Activated CD4-positive, alpha-beta T cell treated with anti-CD3 and anti-CD28 coated beads for 48 hours (primary cell): ENCODE measurements at regions not wholly inside any gene's neighbourhood (a gene's known extent, or its start where the extent isn't known, plus 50 kb on each side); places are given as distances from the start of the nearest gene placed in this dataset.

Experiments used
- DNase-seq: peaks from one replicate; pipeline ENCODE4 v3.0.0-alpha.2; 2020

- DNase-seq = no peak
Observed at GRCh38 chr10:10130686-10131085, 887.0 kb upstream of the CELF2 start.

GRCh38 chr10:10132009-10132408, 885.7 kb upstream of the CELF2 start:
- DNase-seq = no peak

GRCh38 chr10:10133281-10133680, 884.4 kb upstream of the CELF2 start:
- DNase-seq = no peak

- no peak for DNase-seq
Observed at GRCh38 chr10:10138685-10139084, 879.0 kb upstream of the CELF2 start.

GRCh38 chr10:10141782-10142382, 875.8 kb upstream of the CELF2 start:
- no peak for DNase-seq

GRCh38 chr10:10146604-10147003, 871.1 kb upstream of the CELF2 start:
- no peak for DNase-seq

- DNase-seq = no peak
Observed at GRCh38 chr10:10149899-10150298, 867.8 kb upstream of the CELF2 start.

- no peak for DNase-seq
Observed at GRCh38 chr10:10156917-10157600, 860.6 kb upstream of the CELF2 start.

- no peak for DNase-seq
Observed at GRCh38 chr10:10160821-10161312, 856.8 kb upstream of the CELF2 start.

GRCh38 chr10:10164848-10165247, 852.8 kb upstream of the CELF2 start:
- no peak for DNase-seq

- no peak for DNase-seq
Observed at GRCh38 chr10:10165415-10165814, 852.3 kb upstream of the CELF2 start.

GRCh38 chr10:10178476-10178875, 839.2 kb upstream of the CELF2 start:
- DNase-seq = no peak

GRCh38 chr10:10193848-10194247, 823.8 kb upstream of the CELF2 start:
- DNase-seq = no peak

GRCh38 chr10:10196701-10197100, 821.0 kb upstream of the CELF2 start:
- no peak for DNase-seq

GRCh38 chr10:10197423-10197822, 820.2 kb upstream of the CELF2 start:
- DNase-seq = no peak

- no peak for DNase-seq
Observed at GRCh38 chr10:10198363-10198762, 819.3 kb upstream of the CELF2 start.

- no peak for DNase-seq
Observed at GRCh38 chr10:10204415-10204814, 813.3 kb upstream of the CELF2 start.

GRCh38 chr10:10205906-10206305, 811.8 kb upstream of the CELF2 start:
- no peak for DNase-seq

- DNase-seq = no peak
Observed at GRCh38 chr10:10207538-10207937, 810.1 kb upstream of the CELF2 start.

- no peak for DNase-seq
Observed at GRCh38 chr10:10208196-10208595, 809.5 kb upstream of the CELF2 start.

GRCh38 chr10:10209167-10209566, 808.5 kb upstream of the CELF2 start:
- no peak for DNase-seq

- DNase-seq = no peak
Observed at GRCh38 chr10:10211409-10211808, 806.3 kb upstream of the CELF2 start.

GRCh38 chr10:10213237-10213636, 804.4 kb upstream of the CELF2 start:
- no peak for DNase-seq

GRCh38 chr10:10222304-10222841, 795.3 kb upstream of the CELF2 start:
- no peak for DNase-seq

- DNase-seq = no peak
Observed at GRCh38 chr10:10223131-10223530, 794.5 kb upstream of the CELF2 start.
